CD4-positive, alpha-beta memory T cell (primary cell): ENCODE measurements at regions not wholly inside any gene's neighbourhood (a gene's known extent, or its start where the extent isn't known, plus 50 kb on each side); places are given as distances from the start of the nearest gene placed in this dataset.
A peak's percentile ranks its signal among the peaks of the same experiment; 100 is the strongest.
"Not testable (repeated sequence)": the region's sequence is repeated elsewhere in the genome, so short reads cannot be mapped to it uniquely, and the experiment has no call there.

Source experiments
- CTCF ChIA-PET: fragments of 350-600 bp; sonication (Branson Sonifier 250); formaldehyde crosslinking; loops from one replicate; lab custom pipeline; 2021; ENCODE audit warnings: inconsistent platforms; ENCODE audit not compliant: partially characterized antibody; lab: Charles Lee
- POLR2A ChIA-PET: fragments of 350-600 bp; sonication (Branson Sonifier 250); formaldehyde crosslinking; loops from one replicate; lab custom pipeline; 2021; ENCODE audit not compliant: partially characterized antibody; lab: Charles Lee
- DNase-seq, 5 donors: peaks; one replicate each; pipeline versions ENCODE4 v3.0.0 to v3.0.0-alpha.2; 2020 to 2022; ENCODE audit warnings: mixed read lengths in 1 of 5
- H3K27ac ChIP-seq: one replicate; pipeline ENCODE4 v1.7.0; 2013; ENCODE audit warnings: low read depth, low read length
- H3K27me3 ChIP-seq: 2 replicates; pipeline ENCODE4 v1.7.0; 2013; ENCODE audit warnings: mild to moderate bottlenecking, low read length, moderate library complexity; ENCODE audit not compliant: insufficient read depth
- H3K36me3 ChIP-seq: 2 replicates; pipeline ENCODE4 v1.7.0; 2013; ENCODE audit warnings: mild to moderate bottlenecking, low read length, moderate library complexity; ENCODE audit not compliant: insufficient read depth
- H3K4me1 ChIP-seq: 2 replicates; pipeline ENCODE4 v1.7.0; 2013; ENCODE audit warnings: mild to moderate bottlenecking, low read length, moderate library complexity; ENCODE audit not compliant: insufficient read depth
- H3K4me3 ChIP-seq, 2 donors: one replicate each; pipeline ENCODE4 v1.7.0; 2013; ENCODE audit warnings: low read length in 2 of 2, mild to moderate bottlenecking in 1 of 2
- H3K9me3 ChIP-seq, 2 donors: one replicate each; pipeline ENCODE4 v1.7.0; 2013; ENCODE audit warnings: low read length in 2 of 2, control low read depth in 1 of 2; ENCODE audit not compliant: control insufficient read depth in 1 of 2
- H3K27ac Mint-ChIP-seq, 7 donors: one replicate each; pipeline ENCODE4 v1.8.0; 2020 to 2021; ENCODE audit warnings: mixed read lengths in 7 of 7, mild to moderate bottlenecking in 6 of 7, inconsistent platforms in 3 of 7, moderate library complexity in 3 of 7
- H3K27me3 Mint-ChIP-seq, 2 donors: one replicate each; pipeline ENCODE4 v1.8.0; 2020 to 2021; ENCODE audit warnings: mixed read lengths in 2 of 2
- H3K36me3 Mint-ChIP-seq, 2 donors: one replicate each; pipeline ENCODE4 v1.8.0; 2020 to 2021; ENCODE audit warnings: mixed read lengths in 2 of 2, inconsistent platforms in 1 of 2, mild to moderate bottlenecking in 1 of 2
- H3K4me1 Mint-ChIP-seq, 4 donors: one replicate each; pipeline ENCODE4 v1.8.0; 2020 to 2021; ENCODE audit warnings: mixed read lengths in 4 of 4, mild to moderate bottlenecking in 1 of 4
- H3K4me3 Mint-ChIP-seq, 8 donors: one replicate each; pipeline ENCODE4 v1.8.0; 2020 to 2021; ENCODE audit warnings: mixed read lengths in 8 of 8, mild to moderate bottlenecking in 7 of 8, moderate library complexity in 6 of 8, inconsistent platforms in 3 of 8
- H3K9me3 Mint-ChIP-seq, 8 donors: one replicate each; pipeline ENCODE4 v1.8.0; 2020 to 2021; ENCODE audit warnings: mixed read lengths in 8 of 8, mild to moderate bottlenecking in 5 of 8, inconsistent platforms in 3 of 8, moderate library complexity in 1 of 8
- intact Hi-C: fragments of 100-400 bp; cut with micrococcal nuclease; formaldehyde crosslinking; loops from one replicate; pipeline ENCODE4 v1.15.1; 2023

- ChIA-PET CTCF (no interaction called here), POLR2A (no interaction called here)
- Histone ChIP-seq H3K27ac (no peak overlapping the region), H3K9me3 (no peaks in the 10 kb centered on the region), H3K4me1 (no peaks in the 10 kb centered on the region), H3K36me3 (no peaks in the 10 kb centered on the region), H3K27me3 (no peaks in the 10 kb centered on the region), H3K4me3 (no peak overlapping the region)
- Mint-ChIP-seq H3K27ac (no peak overlapping the region), H3K4me3 (no peak overlapping the region), H3K9me3 (peaks cover 0 to 2% (median 0%) of the 10 kb centered on the region in 8 donors), H3K36me3 (no peaks in the 10 kb centered on the region), H3K27me3 (no peaks in the 10 kb centered on the region), H3K4me1 (peaks cover 0 to 4% (median 2%) of the 10 kb centered on the region in 4 donors)
- intact Hi-C loops = no loop called here
- DNase-seq = no peak
Measured at GRCh38 chr3:27800261-27800660, 78.1 kb upstream of the EOMES start.

GRCh38 chr3:27802425-27802824 lies 80.3 kb upstream of the EOMES start:
- POLR2A ChIA-PET = no interaction called here
- CTCF ChIA-PET = no interaction called here
- no peak overlapping the region for H3K4me3 Mint-ChIP-seq

GRCh38 chr3:27802849-27803248 lies 80.7 kb upstream of the EOMES start:
- Mint-ChIP-seq H3K27me3 (no peaks in the 10 kb centered on the region), H3K36me3 (no peaks in the 10 kb centered on the region), H3K4me3 (no peak overlapping the region), H3K4me1 (no peaks in the 10 kb centered on the region), H3K9me3 (peaks cover 0 to under 1% (median 0%) of the 10 kb centered on the region in 8 donors), H3K27ac (no peak overlapping the region)
- Histone ChIP-seq H3K27me3 (no peaks in the 10 kb centered on the region), H3K9me3 (no peaks in the 10 kb centered on the region), H3K4me1 (no peaks in the 10 kb centered on the region), H3K36me3 (no peaks in the 10 kb centered on the region), H3K27ac (no peak overlapping the region), H3K4me3 (no peak overlapping the region)
- ChIA-PET POLR2A (no interaction called here), CTCF (no interaction called here)
- no peak for DNase-seq
- intact Hi-C loops = no loop called here

More at GRCh38 chr3:27802425-27802824, 80.3 kb upstream of the EOMES start:
- no peaks in the 10 kb centered on the region for H3K4me1 Mint-ChIP-seq
- no peak for DNase-seq
- H3K27ac Mint-ChIP-seq = no peak overlapping the region
- Histone ChIP-seq H3K9me3 (no peaks in the 10 kb centered on the region), H3K36me3 (no peaks in the 10 kb centered on the region), H3K27me3 (no peaks in the 10 kb centered on the region), H3K4me1 (no peaks in the 10 kb centered on the region), H3K27ac (no peak overlapping the region), H3K4me3 (no peak overlapping the region)
- H3K9me3 Mint-ChIP-seq = peaks cover 0 to under 1% (median 0%) of the 10 kb centered on the region in 8 donors
- H3K27me3 Mint-ChIP-seq = no peaks in the 10 kb centered on the region
- intact Hi-C loops = no loop called here
- H3K36me3 Mint-ChIP-seq = no peaks in the 10 kb centered on the region

GRCh38 chr3:27805282-27805681 lies 83.2 kb upstream of the EOMES start:
- Mint-ChIP-seq H3K4me3 (no peak overlapping the region), H3K27ac (peak overlapping the region in 1 of 7 donors; percentile 2), H3K9me3 (peaks cover 0 to 2% (median 0%) of the 10 kb centered on the region in 8 donors), H3K36me3 (no peaks in the 10 kb centered on the region), H3K4me1 (no peaks in the 10 kb centered on the region), H3K27me3 (no peaks in the 10 kb centered on the region)
- no peaks in the 10 kb centered on the region for H3K27me3 ChIP-seq
- ChIA-PET POLR2A (no interaction called here), CTCF (no interaction called here)
- intact Hi-C loops = no loop called here
- no peak overlapping the region for H3K4me3 ChIP-seq
- no peak for DNase-seq
- no peaks in the 10 kb centered on the region for H3K4me1 ChIP-seq
- H3K9me3 ChIP-seq = no peaks in the 10 kb centered on the region
- H3K36me3 ChIP-seq = no peaks in the 10 kb centered on the region
- H3K27ac ChIP-seq = no peak overlapping the region

GRCh38 chr3:27813255-27813654 lies 91.1 kb upstream of the EOMES start:
- Histone ChIP-seq H3K27ac (no peak overlapping the region), H3K27me3 (no peaks in the 10 kb centered on the region), H3K4me1 (no peaks in the 10 kb centered on the region), H3K36me3 (no peaks in the 10 kb centered on the region), H3K9me3 (no peaks in the 10 kb centered on the region), H3K4me3 (no peak overlapping the region)
- POLR2A ChIA-PET = no interaction called here
- no peaks in the 10 kb centered on the region for H3K9me3 Mint-ChIP-seq
- H3K4me3 Mint-ChIP-seq = no peak overlapping the region
- no peaks in the 10 kb centered on the region for H3K36me3 Mint-ChIP-seq
- H3K27me3 Mint-ChIP-seq = no peaks in the 10 kb centered on the region
- no peak for DNase-seq
- H3K4me1 Mint-ChIP-seq = no peaks in the 10 kb centered on the region
- intact Hi-C loops = no loop called here
- CTCF ChIA-PET = no interaction called here
- no peak overlapping the region for H3K27ac Mint-ChIP-seq

GRCh38 chr3:27821609-27822008 lies 99.5 kb upstream of the EOMES start:
- H3K4me1 Mint-ChIP-seq, POLR2A ChIA-PET, CTCF ChIA-PET, H3K4me3 Mint-ChIP-seq, H3K4me1 ChIP-seq, H3K4me3 ChIP-seq, H3K9me3 Mint-ChIP-seq, H3K36me3 ChIP-seq, H3K9me3 ChIP-seq, DNase-seq, H3K27ac ChIP-seq, H3K27me3 ChIP-seq, H3K27me3 Mint-ChIP-seq, H3K36me3 Mint-ChIP-seq, H3K27ac Mint-ChIP-seq: not testable (repeated sequence)
- intact Hi-C loops = loop anchor here (2.0 kb wide), 1 partner anchor 25 kb away; no protein-coding TSS in a partner anchor

- H3K27ac ChIP-seq = no peak overlapping the region
- DNase-seq = no peak
- H3K27me3 Mint-ChIP-seq = no peaks in the 10 kb centered on the region
- POLR2A ChIA-PET = no interaction called here
- H3K27me3 ChIP-seq = no peaks in the 10 kb centered on the region
- H3K4me1 ChIP-seq = no peaks in the 10 kb centered on the region
- no peak overlapping the region for H3K4me3 Mint-ChIP-seq
- H3K9me3 Mint-ChIP-seq = no peaks in the 10 kb centered on the region
- peaks cover 4 to 11% (median 5%) of the 10 kb centered on the region in 4 donors for H3K4me1 Mint-ChIP-seq
- H3K36me3 ChIP-seq = no peaks in the 10 kb centered on the region
- no peak overlapping the region for H3K27ac Mint-ChIP-seq
- H3K36me3 Mint-ChIP-seq = no peaks in the 10 kb centered on the region
- CTCF ChIA-PET = interaction anchor here (0.9 to 1.7 kb wide), 2 partner anchors 12 to 13 kb away, joined by 3 read pairs; no protein-coding TSS in a partner anchor
- no peak overlapping the region for H3K4me3 ChIP-seq
- intact Hi-C loops = no loop called here
- no peaks in the 10 kb centered on the region for H3K9me3 ChIP-seq
Measured at GRCh38 chr3:27824312-27825200, 102.4 kb upstream of the EOMES start.
